Spleen (tissue), 7 donors: ENCODE measurements at regions not wholly inside any gene's neighbourhood (a gene's known extent, or its start where the extent isn't known, plus 50 kb on each side); places are given as distances from the start of the nearest gene placed in this dataset.

Experiments
- POLR2A ChIP-seq, 3 donors: fragments of 450-650 bp; IDR thresholded peaks; one replicate each; pipeline ENCODE4 v1.5.1; 2017; ENCODE audit warnings: antibody characterized with exemption in 3 of 3, mild to moderate bottlenecking in 1 of 3
- POLR2AphosphoS5 ChIP-seq, 3 donors: sonication (generic); formaldehyde crosslinking; IDR thresholded peaks; one replicate each; pipeline ENCODE4 v1.5.1; 2017; ENCODE audit warnings: antibody characterized with exemption in 3 of 3
- TF ChIP-seq, protein P1 (sequence below), 11 experiments: fragments of 200-600 bp in 7 of 11; fragments of 450-650 bp in 4 of 11; sonication (generic) in 4 of 11; IDR thresholded peaks in 8 of 11; conservative IDR thresholded peaks in 3 of 11; 1 replicate in 7 of 11; 2 replicates in 4 of 11; pipeline versions ENCODE4 v1.4.0 to v1.8.0; 2016 to 2021; ENCODE audit warnings: antibody characterized with exemption in 11 of 11, inconsistent platforms in 4 of 11, mild to moderate bottlenecking in 1 of 11
- donor health status: DM: no; HTN: no; CAD: no; lungs with moderate emphysema.
- donor health status: DM: no; HTN: no; CAD: no.
- donor health status: DM: no; HTN: no; CAD: no.

DNA sequence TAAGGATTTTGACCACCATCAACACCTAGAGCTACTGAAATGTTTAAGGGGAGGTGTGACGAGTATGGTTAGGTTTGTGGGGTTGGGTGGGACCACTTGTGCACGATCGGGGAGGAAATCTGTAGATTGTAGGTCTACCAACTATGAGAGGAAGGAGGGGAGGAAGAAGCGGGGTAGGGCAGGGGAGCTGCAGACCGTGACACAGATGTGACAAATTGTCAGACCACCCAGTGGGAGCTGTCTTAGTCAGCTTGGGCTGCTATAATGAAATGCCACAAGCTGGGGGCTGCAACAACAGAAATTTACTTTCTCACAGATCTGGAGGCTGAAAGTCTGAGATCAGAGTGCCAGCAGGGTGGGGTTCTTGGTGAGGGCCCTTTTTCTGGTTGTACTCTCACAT lies 62.2 kb upstream of the ARGLU1 start:
- TF ChIP-seq, protein P1, sequence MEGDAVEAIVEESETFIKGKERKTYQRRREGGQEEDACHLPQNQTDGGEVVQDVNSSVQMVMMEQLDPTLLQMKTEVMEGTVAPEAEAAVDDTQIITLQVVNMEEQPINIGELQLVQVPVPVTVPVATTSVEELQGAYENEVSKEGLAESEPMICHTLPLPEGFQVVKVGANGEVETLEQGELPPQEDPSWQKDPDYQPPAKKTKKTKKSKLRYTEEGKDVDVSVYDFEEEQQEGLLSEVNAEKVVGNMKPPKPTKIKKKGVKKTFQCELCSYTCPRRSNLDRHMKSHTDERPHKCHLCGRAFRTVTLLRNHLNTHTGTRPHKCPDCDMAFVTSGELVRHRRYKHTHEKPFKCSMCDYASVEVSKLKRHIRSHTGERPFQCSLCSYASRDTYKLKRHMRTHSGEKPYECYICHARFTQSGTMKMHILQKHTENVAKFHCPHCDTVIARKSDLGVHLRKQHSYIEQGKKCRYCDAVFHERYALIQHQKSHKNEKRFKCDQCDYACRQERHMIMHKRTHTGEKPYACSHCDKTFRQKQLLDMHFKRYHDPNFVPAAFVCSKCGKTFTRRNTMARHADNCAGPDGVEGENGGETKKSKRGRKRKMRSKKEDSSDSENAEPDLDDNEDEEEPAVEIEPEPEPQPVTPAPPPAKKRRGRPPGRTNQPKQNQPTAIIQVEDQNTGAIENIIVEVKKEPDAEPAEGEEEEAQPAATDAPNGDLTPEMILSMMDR (IDR thresholded peaks at IDR 0.05 in 8 of 11, conservative IDR thresholded peaks at IDR 0.05 in 3 of 11): no peak
- no peak for TF ChIP-seq POLR2A (IDR thresholded peaks at IDR 0.05)
- no peak for TF ChIP-seq POLR2AphosphoS5 (IDR thresholded peaks at IDR 0.05)
